PFSK-1 (cell line): ENCODE measurements at regions not wholly inside any gene's neighbourhood (a gene's known extent, or its start where the extent isn't known, plus 50 kb on each side); places are given as distances from the start of the nearest gene placed in this dataset.

Experiments
- FOXP2 ChIP-seq: optimal IDR thresholded peaks from 2 replicates; pipeline ENCODE3; 2011; ENCODE audit warnings: borderline replicate concordance, control low read depth, inconsistent platforms; ENCODE audit not compliant: insufficient read depth; ENCODE audit errors: extremely low read length, extremely low read depth
- POLR2AphosphoS5 ChIP-seq: IDR thresholded peaks from 2 replicates; pipeline ENCODE4 v1.6.1; 2012; ENCODE audit warnings: low read depth, mild to moderate bottlenecking, control low read depth, low read length, moderate library complexity
- SIN3A ChIP-seq: IDR thresholded peaks from 2 replicates; pipeline ENCODE4 v1.6.1; 2012; ENCODE audit warnings: mild to moderate bottlenecking, low read length, moderate library complexity, borderline replicate concordance; ENCODE audit not compliant: insufficient read depth
- TAF1 ChIP-seq: IDR thresholded peaks from 2 replicates; pipeline ENCODE4 v1.6.1; 2012; ENCODE audit warnings: low read length, control low read depth, borderline replicate concordance; ENCODE audit not compliant: insufficient read depth
- TF ChIP-seq, protein P1 (sequence below), 2 experiments: IDR thresholded peaks; 2 replicates each; pipeline versions ENCODE4 v1.6.1 to v1.8.0; 2011 to 2012; ENCODE audit warnings: low read depth in 2 of 2, low read length in 2 of 2, control low read depth in 1 of 2, inconsistent platforms in 1 of 2, mild to moderate bottlenecking in 1 of 2, moderate library complexity in 1 of 2; ENCODE audit not compliant: insufficient read depth in 1 of 2

DNA sequence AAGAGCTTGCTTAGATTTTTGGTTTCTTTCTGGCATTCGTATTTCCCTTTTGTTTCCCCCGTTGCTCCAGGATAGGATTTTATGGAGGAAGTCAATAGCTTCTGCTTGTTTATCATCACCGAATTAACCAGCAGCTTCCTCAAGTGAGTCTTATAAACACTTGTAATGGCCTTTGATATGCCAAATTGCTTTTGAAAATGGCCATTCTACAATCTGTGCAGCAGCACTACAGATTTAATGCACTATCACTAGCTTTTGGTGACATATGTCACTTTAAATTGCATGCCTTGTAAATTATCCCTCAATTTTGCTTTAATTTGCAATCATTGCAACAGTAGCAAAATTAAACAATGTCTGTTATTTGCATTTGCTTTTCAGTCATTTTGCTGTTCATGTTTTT lies 774.7 kb downstream of the METTL4 start:
- TF ChIP-seq, protein P1, sequence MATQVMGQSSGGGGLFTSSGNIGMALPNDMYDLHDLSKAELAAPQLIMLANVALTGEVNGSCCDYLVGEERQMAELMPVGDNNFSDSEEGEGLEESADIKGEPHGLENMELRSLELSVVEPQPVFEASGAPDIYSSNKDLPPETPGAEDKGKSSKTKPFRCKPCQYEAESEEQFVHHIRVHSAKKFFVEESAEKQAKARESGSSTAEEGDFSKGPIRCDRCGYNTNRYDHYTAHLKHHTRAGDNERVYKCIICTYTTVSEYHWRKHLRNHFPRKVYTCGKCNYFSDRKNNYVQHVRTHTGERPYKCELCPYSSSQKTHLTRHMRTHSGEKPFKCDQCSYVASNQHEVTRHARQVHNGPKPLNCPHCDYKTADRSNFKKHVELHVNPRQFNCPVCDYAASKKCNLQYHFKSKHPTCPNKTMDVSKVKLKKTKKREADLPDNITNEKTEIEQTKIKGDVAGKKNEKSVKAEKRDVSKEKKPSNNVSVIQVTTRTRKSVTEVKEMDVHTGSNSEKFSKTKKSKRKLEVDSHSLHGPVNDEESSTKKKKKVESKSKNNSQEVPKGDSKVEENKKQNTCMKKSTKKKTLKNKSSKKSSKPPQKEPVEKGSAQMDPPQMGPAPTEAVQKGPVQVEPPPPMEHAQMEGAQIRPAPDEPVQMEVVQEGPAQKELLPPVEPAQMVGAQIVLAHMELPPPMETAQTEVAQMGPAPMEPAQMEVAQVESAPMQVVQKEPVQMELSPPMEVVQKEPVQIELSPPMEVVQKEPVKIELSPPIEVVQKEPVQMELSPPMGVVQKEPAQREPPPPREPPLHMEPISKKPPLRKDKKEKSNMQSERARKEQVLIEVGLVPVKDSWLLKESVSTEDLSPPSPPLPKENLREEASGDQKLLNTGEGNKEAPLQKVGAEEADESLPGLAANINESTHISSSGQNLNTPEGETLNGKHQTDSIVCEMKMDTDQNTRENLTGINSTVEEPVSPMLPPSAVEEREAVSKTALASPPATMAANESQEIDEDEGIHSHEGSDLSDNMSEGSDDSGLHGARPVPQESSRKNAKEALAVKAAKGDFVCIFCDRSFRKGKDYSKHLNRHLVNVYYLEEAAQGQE (IDR thresholded peaks at IDR 0.05; ENCODE audit: insufficient read depth in 1 of 2, low read depth in 2 of 2, low read length in 2 of 2): no peak
- TF ChIP-seq POLR2AphosphoS5 (no peak), SIN3A (no peak), FOXP2 (no peak), TAF1 (no peak)

GRCh38 chr18:1797235-1797634 lies 774.1 kb downstream of the METTL4 start:
- TF ChIP-seq SIN3A: no peak
- TF ChIP-seq POLR2AphosphoS5: no peak
- TF ChIP-seq, protein P1 (IDR thresholded peaks at IDR 0.05; ENCODE audit: insufficient read depth in 1 of 2, low read depth in 2 of 2, low read length in 2 of 2): no peak
- no peak for TF ChIP-seq FOXP2
- TF ChIP-seq TAF1: no peak

- TF ChIP-seq FOXP2 (no peak), SIN3A (no peak), POLR2AphosphoS5 (no peak), TAF1 (no peak)
- TF ChIP-seq, protein P1 (IDR thresholded peaks at IDR 0.05; ENCODE audit: insufficient read depth in 1 of 2, low read depth in 2 of 2, low read length in 2 of 2): no peak
These were observed 765.8 kb downstream of the METTL4 start for GRCh38 chr18:1805521-1805920.

DNA sequence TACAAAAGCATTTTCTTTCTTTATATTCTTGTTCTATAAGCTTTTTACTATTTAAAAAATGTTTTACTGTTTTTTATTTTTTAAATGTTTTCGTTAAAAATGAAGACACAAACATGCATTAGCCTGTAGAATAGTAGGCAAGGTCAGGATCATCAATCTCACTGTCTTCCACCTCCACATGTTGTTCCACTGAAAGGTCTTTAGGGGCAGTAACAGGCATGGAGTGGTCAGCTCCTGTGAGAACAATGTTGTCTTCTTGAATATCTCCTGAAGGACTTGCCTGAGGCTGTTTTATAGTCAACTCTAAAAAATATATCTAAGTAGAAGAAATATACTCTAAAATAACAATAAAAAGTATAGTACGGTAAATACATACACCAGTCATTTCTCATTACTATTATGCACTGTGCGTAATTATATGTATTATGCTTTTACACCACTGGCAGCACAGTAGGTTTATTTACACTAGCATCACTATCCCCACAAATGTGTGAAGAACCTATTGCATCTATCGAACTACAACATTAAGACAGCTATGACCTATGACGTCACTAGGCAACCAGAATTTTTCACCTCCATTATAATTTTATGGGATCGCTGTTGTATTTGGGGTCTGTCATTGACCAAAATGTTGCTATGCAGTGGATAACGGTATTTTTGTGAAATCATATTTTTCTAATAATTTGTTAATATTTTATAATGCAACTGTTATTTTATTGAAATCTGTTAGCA lies 764.3 kb downstream of the METTL4 start:
- TF ChIP-seq, protein P1 (IDR thresholded peaks at IDR 0.05; ENCODE audit: insufficient read depth in 1 of 2, low read depth in 2 of 2, low read length in 2 of 2): no peak
- TF ChIP-seq POLR2AphosphoS5: no peak
- TF ChIP-seq FOXP2: no peak
- TF ChIP-seq TAF1: no peak
- TF ChIP-seq SIN3A: no peak
